HG02870 (cell line): ENCODE measurements at regions not wholly inside any gene's neighbourhood (a gene's known extent, or its start where the extent isn't known, plus 50 kb on each side); places are given as distances from the start of the nearest gene placed in this dataset.
"Not testable (repeated sequence)": the region's sequence is repeated elsewhere in the genome, so short reads cannot be mapped to it uniquely, and the experiment has no call there.

Experiments
- ATAC-seq: cut with Tn5 transposase; IDR thresholded peaks from one replicate; pipeline ENCODE4 v1.9.1; 2021; ENCODE audit warnings: mild to moderate bottlenecking, moderate library complexity; ENCODE audit not compliant: unreplicated experiment

DNA sequence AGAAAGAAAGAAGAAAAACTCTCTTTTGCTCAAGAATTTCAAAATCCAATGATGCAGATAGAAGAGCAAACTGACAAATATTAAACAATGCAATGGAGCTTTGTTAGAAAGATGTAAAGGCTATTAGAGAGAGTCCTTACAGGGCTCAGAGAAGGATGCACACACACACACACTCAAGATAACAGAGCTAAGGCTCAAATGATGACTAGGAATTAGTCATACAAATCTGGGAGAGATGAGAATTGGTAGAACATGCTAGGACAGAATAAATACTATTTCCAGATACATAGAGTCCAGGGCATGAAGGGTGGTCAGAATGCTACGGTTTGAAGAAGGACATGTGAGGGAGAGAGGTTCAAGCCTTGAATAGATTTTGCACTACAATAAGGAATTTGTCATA, 650.1 kb upstream of the MDGA2 start:
- no peak for ATAC-seq

DNA sequence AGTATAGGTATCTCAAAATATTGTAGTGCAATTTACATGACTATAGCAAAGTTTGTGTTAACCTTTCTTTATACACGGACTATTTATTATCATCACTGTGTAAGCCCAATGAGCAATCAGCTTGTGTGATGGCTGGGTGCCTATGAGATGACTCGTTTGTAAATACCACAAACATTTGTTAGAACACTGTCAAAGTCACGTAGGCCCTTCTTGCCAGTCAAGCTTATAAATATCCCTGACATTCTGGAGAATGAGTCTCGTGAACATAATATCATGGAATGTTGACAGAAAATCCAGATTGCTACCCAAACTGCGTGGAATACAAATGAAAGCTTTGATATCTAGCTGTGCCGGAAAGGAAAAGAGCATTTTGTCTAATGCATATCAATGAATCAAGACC, 648.3 kb upstream of the MDGA2 start:
- no peak for ATAC-seq

DNA sequence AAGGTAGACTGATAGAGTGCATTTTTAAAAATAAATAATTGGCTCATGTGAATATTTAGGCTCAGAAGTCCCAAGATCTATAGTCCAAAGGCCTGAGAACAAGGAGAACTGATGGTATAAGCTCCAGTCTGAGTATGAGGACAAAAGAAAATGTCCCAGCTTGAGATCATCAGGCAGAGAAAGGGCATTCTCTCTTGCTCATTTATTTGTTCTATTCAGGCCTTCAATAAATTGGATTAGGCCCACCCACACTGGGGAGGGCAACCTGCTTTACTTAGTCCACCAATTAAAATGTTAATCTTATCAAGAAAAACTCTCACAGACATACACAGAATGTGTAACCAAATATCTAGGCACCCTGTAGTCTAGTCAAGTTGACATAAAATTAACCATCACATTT, 644.4 kb upstream of the MDGA2 start:
- no peak for ATAC-seq

DNA sequence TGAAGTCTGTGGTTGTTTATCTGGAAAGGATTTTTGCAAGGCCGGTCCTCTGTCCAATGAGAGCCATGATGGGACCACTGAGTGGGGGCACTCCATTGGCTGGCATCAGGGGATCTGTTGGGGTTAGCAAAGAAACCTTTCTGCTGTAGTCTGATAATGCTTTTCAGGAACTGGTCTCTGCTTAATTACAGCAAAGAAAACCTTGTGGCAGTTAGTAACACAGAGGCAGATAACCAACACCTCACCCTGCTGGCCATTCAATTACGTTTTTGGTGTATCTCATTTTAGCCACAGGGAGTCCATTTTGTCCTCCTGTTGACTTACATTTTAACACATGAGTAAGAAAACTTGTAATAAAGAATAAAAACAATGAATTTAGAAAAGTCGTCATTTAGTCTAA, 629.3 kb upstream of the MDGA2 start:
- ATAC-seq: no peak

DNA sequence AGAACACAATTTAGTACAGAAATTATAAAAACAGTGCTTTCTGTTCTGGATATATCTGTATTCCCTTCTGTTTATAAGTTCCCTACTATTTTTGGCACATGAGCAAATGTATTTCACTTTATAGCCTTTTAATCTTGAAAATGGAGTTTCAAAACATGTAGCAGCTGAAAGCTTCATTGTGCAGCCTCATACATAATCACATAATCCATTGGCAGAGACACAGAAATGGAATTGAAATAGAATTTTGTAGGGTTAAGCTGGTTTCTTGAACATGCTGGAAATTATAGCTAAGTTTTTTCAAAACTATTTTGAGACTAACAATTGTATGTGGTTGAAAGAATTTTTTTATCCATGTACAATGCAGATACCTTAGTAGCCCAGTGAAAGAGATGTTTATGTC, 614.3 kb upstream of the MDGA2 start:
- ATAC-seq: no peak

DNA sequence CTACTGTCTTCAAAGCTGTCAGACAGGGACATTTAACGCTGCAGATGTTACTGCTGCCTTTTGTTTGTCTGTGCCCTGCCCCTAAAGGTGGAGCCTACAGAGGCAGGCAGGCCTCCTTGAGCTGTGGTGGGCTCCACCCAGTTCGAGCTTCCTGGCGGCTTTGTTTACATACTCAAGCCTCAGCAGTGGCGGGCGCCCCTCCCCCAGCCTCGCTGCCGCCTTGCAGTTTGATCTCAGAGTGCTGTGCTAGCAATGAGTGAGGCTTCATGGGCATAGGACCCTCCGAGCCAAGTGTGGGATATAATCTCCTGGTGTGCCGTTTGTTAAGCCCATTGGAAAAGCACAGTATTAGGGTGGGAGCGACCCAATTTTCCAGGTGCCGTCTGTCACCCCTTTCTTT, 609.8 kb upstream of the MDGA2 start:
- not testable (repeated sequence) for ATAC-seq

DNA sequence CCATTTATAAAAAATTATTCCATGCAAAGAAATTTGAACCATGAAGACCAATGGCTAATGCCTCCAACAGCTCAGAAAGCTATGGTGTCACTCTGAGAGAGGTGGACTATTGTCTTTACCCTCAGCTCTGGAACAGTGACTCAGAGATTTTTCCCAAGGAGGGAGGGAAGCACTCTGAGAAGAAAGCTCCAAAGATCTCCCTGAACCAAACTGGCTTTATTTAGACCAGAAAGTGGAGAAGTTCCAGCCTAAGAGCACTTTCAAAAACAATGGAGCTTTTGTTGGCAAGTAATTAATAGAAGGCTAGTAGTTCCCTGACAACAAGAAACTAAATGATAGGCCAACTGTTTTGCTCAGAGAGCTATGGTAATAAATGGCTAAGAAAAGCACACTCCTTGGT, 599.9 kb upstream of the MDGA2 start:
- no peak for ATAC-seq

DNA sequence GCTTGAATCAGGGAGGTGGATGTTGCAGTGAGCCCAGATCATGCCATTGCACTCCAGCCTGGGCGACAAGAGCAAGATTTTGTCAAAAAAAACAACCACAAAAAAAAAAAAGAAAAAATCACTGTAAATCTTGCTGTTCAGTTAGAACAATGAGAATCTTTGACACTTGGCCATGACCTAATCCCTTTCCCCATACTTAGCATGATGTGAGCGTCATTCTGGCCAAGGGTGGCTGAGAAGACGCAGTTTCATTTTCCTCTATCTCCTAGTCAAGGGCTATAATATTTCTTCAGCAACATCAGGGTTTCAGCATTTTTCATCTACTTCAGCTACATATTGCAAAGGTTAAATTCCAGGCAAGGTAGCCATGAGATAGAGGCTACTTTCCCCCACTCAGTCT, 599.4 kb upstream of the MDGA2 start:
- no peak for ATAC-seq

DNA sequence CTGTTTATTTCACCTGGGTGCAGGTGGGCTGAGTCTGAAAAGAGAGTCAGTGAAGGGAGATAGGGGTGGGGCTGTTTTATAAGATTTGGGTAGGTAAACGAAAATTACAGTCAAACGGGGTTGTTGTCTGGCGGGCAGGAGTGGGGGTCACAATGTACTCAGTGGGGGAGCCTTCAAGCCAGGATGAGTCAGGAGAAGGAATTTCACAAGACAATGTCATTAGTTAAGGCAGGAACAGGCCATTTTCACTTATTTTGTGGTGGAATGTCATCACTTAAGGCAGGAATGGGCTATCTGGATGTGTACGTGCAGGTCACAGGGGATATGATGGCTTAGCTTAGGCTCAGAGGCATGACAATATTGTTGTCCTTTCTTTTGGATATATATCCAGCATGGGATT, 592.5 kb upstream of the MDGA2 start:
- not testable (repeated sequence) for ATAC-seq

DNA sequence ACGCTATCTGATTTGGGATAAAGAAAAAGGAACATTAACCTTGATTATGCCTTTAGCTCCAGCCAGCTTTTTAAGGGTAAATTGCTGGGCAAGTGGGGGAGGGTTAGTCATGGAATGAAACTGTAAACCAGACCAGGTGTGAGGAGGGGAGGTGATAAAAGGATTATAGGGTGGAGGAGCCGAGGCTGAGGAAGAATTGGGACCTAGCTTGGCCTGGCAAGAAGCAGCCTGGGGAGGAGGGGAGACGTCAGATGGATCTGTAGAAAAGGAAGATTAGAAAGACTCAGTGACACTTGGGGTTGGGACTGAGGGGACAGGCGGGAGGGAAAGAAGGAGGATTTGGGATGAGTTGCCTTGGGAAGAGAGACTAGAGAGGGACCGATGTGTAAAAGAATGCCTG, 590.8 kb upstream of the MDGA2 start:
- not testable (repeated sequence) for ATAC-seq

DNA sequence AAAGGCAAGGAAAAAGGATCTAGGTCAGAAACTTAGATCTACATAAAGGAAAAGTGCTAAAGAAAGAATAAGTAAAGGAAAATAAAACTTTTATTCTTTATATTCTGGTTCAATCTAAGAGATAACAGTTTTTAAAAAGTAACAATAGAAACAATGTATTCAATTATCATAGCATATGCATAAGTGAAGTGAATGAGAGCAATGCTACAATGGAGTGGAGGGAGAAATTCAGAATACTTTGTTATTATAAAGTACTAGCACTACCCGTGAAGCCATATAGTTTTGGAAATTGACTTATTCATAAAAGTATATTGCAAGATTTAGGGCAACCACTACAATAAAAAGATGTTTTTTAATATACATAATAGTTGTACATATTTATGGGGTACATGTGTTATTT, 586.0 kb upstream of the MDGA2 start:
- ATAC-seq: no peak

DNA sequence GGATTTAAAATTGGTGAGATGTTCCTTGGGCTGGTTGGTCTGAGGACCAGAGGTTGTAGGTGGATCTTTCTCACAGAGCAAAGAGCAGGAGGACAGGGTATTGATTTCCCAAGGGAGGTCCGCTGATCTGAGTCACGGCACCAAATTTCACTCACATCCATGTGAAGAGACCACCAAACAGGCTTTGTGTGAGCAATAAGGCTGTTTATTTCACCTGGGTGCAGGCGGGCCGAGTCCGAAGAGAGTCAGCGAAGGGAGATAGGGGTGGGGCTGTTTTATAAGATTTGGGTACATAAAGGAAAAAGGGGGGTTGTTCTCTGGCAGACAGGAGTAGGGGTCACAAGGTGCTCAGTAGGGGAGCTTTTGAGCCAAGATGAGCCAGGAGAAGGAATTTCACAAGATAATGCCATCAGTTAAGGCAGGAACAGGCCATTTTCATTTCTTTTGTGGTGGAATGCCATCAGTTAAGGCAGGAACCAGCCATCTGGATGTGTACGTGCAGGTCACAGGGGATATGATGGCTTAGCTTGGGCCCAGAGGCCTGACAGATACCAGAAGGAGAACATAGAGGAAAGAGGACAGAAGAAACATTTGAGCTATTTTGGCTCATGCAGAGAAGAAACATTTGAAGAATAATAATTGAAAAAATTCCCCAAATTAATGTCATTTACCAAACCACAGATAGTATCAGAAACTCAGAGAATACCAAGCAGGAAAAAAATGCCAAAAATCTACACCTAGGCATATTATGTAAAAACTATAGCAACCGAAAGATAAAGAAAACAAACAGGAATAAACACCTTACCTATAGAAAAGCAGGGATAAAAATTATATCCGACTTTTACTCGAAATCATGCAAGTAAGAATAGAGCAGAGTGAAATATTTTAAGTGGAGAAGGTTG, 585.2 kb upstream of the MDGA2 start:
- ATAC-seq: not testable (repeated sequence)

DNA sequence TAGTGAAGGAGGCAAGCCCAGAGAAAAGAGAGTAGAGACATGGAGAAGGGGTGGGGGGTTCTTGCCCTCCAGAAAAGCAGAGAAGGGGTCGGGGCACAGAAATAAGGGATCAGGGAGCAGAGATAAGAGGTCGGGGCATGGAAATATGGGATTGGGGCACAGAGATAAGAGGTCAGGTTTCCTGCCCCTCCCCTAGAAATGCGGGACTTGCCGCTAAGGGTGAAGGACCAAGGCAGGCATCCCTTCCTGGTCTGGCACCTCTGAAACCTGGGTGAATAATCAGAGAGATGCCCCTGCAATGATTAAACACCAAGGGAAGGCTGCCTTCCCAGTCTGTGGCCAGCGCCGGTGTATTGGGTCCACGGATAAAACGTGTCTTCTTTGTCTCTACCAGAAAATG, 584.5 kb upstream of the MDGA2 start:
- ATAC-seq: not testable (repeated sequence)

DNA sequence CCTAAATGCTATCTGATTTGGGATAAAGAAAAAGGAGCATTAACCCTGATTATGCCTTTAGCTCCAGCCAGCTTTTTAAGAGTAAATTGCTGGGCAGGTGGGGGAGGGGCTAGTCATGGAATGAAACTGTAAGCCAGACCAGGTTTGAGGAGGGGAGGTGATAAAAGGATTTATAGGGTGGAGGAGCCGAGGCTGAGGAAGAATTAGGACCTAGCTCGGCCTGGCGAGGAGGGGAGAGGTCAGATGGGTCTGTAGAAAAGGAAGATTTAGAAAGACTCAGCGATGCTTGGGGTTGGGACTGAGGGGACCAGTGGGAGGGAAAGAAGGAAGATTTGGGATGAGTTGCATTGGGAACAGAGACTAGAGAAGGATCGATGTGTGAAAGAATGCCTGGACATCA, 583.8 kb upstream of the MDGA2 start:
- not testable (repeated sequence) for ATAC-seq

DNA sequence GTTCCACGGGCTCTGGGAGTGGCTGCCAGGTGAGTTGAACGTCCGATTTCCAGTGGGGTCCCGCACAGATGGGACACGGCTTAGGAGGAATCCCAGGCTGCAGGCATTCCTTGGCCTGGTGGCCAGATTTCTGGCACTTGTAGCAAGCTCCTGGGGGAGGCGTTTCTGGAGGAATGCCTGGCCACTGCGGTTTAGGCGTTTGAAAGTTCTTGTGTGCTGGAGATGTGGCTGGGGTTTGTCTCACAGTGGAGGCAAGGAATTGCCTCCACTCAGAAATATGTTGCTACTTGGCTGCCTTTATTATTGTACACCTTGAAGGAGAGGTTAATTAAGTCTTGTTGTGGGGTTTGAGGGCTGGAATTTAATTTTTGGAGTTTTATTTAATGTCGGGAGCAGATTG, 583.3 kb upstream of the MDGA2 start:
- not testable (repeated sequence) for ATAC-seq

DNA sequence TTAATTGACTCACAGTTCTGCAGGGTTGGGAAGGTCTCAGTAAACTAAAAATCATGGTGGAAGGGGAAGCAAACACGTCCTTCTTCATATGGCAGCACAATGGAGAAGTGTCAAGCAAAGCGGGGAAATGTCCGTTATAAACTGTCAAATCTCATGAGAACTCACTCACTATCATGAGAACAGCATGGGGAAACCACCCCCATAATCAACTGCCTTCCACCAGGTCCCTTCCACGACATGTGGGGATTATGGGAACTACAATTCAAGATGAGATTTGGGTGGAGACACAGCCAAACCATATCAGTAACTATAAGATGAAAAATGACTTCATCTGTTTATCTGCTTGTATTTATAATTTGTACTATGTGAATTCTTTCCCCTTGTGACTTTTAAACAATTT, 577.6 kb upstream of the MDGA2 start:
- ATAC-seq: no peak

DNA sequence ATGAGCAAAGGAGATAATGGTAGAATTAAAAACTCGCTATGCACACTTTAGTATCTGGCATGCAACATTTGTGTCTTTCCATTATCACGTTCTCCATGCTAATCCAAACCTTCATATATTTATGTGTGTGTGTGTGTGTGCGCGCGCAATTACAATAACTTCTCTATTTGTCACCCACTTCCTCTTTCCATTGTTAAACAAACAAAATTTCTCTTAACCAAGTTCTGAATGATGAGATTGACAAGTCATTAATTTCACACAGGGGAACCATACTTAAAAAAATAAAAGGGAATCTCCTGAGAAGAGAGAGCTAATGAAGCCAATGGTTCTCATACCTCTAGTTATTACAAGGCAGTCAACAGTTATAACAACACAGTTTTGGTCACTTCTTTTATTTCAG, 575.9 kb upstream of the MDGA2 start:
- ATAC-seq: no peak

DNA sequence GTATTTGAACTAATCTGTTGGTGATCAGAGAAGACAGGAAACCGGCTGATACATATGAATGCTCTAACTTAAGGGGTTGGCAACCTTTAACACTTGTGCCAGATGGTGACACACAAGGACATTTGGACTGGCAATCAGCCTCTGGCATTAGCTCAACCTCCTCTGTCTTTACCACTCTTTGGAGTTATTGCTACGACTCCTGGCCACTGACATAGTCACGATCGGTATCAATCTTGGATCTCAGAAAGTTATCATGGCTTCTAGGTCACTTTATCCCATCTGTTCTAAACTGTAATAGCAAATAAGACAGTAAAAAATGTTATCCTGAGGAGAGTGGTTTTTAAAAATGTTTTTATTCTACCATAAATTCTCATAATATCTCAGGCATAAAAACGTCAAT, 575.2 kb upstream of the MDGA2 start:
- ATAC-seq: no peak

DNA sequence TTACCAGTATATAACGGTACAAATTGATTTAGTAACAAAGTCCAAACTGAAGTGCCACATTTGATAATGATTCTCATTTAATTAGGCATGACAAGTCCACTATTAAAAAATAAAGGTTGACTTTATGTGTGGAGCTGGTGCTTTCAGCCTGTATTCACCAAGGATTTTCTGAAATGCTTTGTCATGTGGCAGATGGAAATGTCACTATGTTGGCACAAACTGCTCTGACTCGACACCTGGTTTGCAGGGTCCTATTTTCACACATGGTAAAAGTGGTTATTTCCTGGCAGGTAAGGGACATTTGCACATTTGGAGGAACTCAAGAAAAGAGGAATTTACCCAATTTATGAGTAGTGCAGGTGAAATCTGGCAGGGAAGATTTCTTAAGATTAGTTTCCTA, 572.6 kb upstream of the MDGA2 start:
- ATAC-seq: no peak

DNA sequence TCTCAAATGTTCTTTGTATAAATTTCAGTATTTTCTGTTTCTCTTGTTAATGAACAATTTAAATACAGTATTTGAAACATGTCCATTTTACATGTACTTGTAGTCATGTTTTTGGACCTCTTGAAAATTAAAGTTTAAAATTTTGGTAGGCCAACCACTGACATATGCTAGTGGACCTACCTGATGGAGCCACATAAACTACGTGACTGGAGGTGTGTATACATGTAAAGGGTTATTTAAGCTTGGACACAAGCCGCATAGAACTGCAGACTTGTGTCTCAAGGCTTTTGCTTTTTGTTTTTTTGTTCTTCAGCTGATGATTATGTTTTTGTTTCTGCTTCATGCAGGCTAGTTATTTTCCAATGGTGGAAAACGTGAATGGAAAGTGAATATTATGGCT, 568.5 kb upstream of the MDGA2 start:
- ATAC-seq: no peak

DNA sequence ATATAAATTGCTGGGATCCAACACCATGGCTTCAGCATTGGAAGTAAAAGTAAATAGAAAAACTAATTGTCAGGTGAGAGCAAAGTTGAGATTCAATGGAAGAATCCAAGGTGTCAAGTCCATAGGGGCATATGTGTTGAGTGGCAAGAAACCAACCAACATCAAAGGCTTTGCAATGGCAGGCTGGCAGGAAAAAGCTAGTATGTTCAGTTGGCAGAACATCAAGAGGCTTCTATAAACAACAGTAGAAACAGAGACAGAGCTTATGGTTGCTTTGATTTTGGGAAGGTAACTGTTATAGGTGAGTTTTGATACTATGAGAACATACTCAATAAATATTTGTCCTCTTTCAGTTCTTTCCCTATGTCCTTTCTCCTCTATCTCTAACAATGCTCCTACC, 553.7 kb upstream of the MDGA2 start:
- ATAC-seq: no peak

DNA sequence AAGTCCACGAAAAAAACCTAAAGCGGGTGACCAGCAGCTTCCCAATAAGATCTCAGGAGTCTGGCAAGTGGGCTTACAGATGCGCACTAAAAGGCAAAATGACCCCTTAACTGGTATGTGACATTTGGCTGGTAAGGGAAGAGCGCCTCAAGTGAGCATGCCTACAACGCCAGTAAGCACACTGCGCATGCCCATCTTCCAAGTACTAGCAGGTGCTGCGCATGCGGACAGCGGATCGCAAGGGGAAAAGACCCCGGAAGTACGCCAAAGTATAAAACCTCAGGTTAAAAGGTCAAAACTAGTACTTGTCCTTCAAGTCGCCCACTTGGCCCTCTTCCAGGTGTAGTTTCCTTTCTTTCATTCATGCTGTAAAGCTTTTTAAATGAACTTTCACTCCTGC, 518.5 kb upstream of the MDGA2 start:
- no peak for ATAC-seq

DNA sequence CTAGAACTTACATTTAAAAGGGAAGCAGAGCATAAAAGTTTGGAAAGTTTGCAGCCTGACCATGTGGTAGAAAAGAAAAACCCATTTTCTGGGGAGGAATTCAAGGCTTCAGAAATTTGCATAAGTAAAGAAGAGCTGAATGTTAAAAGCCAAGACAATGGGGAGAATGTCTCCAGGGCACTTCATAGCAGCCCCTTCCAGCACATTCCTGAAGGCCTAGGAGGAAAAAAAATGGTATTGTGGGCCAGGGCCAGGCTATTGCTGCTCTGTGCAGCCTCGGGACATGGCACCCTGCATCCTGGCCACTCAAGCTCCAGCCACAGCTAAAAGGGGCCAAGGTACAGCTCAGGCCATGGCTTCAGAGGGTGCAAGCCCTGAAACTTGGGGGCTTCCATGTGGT, 474.2 kb upstream of the MDGA2 start:
- ATAC-seq: not testable (repeated sequence)
